Neural cell (in vitro differentiated cells): ENCODE measurements at regions not wholly inside any gene's neighbourhood (a gene's known extent, or its start where the extent isn't known, plus 50 kb on each side); places are given as distances from the start of the nearest gene placed in this dataset.

Experiments used
- CTCF ChIP-seq: fragments of 450-650 bp; IDR thresholded peaks from 2 replicates; pipeline ENCODE4 v1.5.1; 2014; ENCODE audit warnings: antibody characterized with exemption, mild to moderate bottlenecking, moderate library complexity; ENCODE audit not compliant: poor library complexity, severe bottlenecking
- EP300 ChIP-seq: fragments of 450-650 bp; conservative IDR thresholded peaks from 2 replicates; pipeline ENCODE4 v1.6.1; 2014; ENCODE audit warnings: antibody characterized with exemption, mild to moderate bottlenecking, moderate library complexity; ENCODE audit not compliant: poor library complexity, severe bottlenecking
- EZH2 ChIP-seq: fragments of 200-600, 300-800 bp; shearing (Covaris generic), sonication (generic); IDR thresholded peaks from 2 replicates; pipeline ENCODE4 v1.6.1; 2014; ENCODE audit warnings: antibody characterized with exemption, low read length, borderline replicate concordance, mild to moderate bottlenecking; ENCODE audit not compliant: insufficient read depth, poor library complexity, severe bottlenecking
- MXI1 ChIP-seq: fragments of 450-650 bp; conservative IDR thresholded peaks from 2 replicates; pipeline ENCODE4 v1.6.1; 2014; ENCODE audit warnings: antibody characterized with exemption, mild to moderate bottlenecking; ENCODE audit not compliant: poor library complexity, severe bottlenecking
- POLR2AphosphoS5 ChIP-seq: IDR thresholded peaks from 2 replicates; pipeline ENCODE4 v1.6.1; 2012
- RAD21 ChIP-seq: fragments of 450-650 bp; conservative IDR thresholded peaks from 2 replicates; pipeline ENCODE4 v1.6.1; 2014; ENCODE audit warnings: antibody characterized with exemption, mild to moderate bottlenecking, moderate library complexity
- REST ChIP-seq: IDR thresholded peaks from 2 replicates; pipeline ENCODE4 v1.6.1; 2012; ENCODE audit warnings: borderline replicate concordance
- SMC3 ChIP-seq: fragments of 450-650 bp; conservative IDR thresholded peaks from 2 replicates; pipeline ENCODE4 v1.6.1; 2014; ENCODE audit warnings: antibody characterized with exemption, mild to moderate bottlenecking, moderate library complexity; ENCODE audit not compliant: poor library complexity
- TAF1 ChIP-seq: IDR thresholded peaks from 2 replicates; pipeline ENCODE4 v1.6.1; 2012; ENCODE audit warnings: low read depth

DNA sequence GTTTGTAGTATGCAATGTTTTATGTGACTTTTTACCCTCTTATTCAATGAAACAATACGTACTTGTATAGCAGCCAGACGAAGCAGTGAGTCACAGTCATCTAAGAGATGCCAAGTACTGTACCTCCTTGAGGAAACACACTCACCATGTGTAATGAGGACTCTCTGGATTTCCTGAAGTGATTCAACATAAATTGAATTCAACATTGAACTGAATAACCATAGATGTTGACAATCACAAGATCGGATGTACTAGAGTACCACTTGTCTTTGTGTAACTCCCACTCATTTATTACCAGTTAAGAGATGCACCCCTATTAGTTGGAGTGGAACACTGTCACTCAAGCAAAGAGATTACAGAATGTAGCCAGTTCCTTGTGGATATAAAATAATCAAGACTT, 175.2 kb upstream of the HMGA2 start:
- no peak for TF ChIP-seq CTCF
- TF ChIP-seq POLR2AphosphoS5 = no peak
- no peak for TF ChIP-seq EZH2
- no peak for TF ChIP-seq RAD21
- TF ChIP-seq TAF1 = no peak
- no peak for TF ChIP-seq SMC3
- TF ChIP-seq REST = no peak
- TF ChIP-seq MXI1 = no peak
- TF ChIP-seq EP300 = no peak
